Hepatocyte (in vitro differentiated cells): ENCODE measurements at regions not wholly inside any gene's neighbourhood (a gene's known extent, or its start where the extent isn't known, plus 50 kb on each side); places are given as distances from the start of the nearest gene placed in this dataset.
"Not testable (repeated sequence)": the region's sequence is repeated elsewhere in the genome, so short reads cannot be mapped to it uniquely, and the experiment has no call there.

ENCODE experiments used
- DNase-seq: peaks from one replicate; pipeline ENCODE4 v3.0.0-alpha.2; 2016; ENCODE audit warnings: low spot score
- H2AFZ ChIP-seq: fragments of 200-600 bp; sonication (generic); 2 replicates; pipeline ENCODE4 v1.6.0; 2016; ENCODE audit warnings: antibody characterized with exemption, mild to moderate bottlenecking
- H3K27ac ChIP-seq: fragments of 200-600 bp; sonication (generic); 2 replicates; pipeline ENCODE4 v1.5.1; 2016; ENCODE audit warnings: mild to moderate bottlenecking
- H3K27me3 ChIP-seq: fragments of 200-600 bp; sonication (generic); 2 replicates; pipeline ENCODE4 v1.6.1; 2016
- H3K36me3 ChIP-seq: fragments of 200-600 bp; sonication (generic); replicated peaks from 2 replicates; pipeline ENCODE4 v1.5.1; 2016; ENCODE audit warnings: low read depth; ENCODE audit not compliant: insufficient read depth
- H3K4me1 ChIP-seq: fragments of 200-600 bp; sonication (generic); 2 replicates; pipeline ENCODE4 v1.5.1; 2016; ENCODE audit warnings: mild to moderate bottlenecking, moderate library complexity; ENCODE audit not compliant: insufficient read depth
- H3K4me2 ChIP-seq: fragments of 200-600 bp; sonication (generic); 2 replicates; pipeline ENCODE4 v1.6.0; 2016
- H3K4me3 ChIP-seq: fragments of 200-600 bp; sonication (generic); 2 replicates; pipeline ENCODE4 v1.5.1; 2016; ENCODE audit warnings: mild to moderate bottlenecking
- H3K79me2 ChIP-seq: fragments of 200-600 bp; sonication (generic); 2 replicates; pipeline ENCODE4 v1.6.0; 2017; ENCODE audit warnings: mild to moderate bottlenecking
- H3K9me2 ChIP-seq: fragments of 200-600 bp; sonication (generic); replicated peaks from 2 replicates; pipeline ENCODE4 v1.6.0; 2017; ENCODE audit warnings: mild to moderate bottlenecking; ENCODE audit not compliant: insufficient read depth
- H3K9me3 ChIP-seq: fragments of 200-600 bp; sonication (generic); 2 replicates; pipeline ENCODE4 v1.5.1; 2016; ENCODE audit warnings: low read depth, mild to moderate bottlenecking
- H4K20me1 ChIP-seq: fragments of 200-600 bp; sonication (generic); 2 replicates; pipeline ENCODE4 v1.6.0; 2016; ENCODE audit warnings: mild to moderate bottlenecking; ENCODE audit not compliant: insufficient read depth, poor library complexity, severe bottlenecking
- CTCF ChIP-seq: fragments of 200-600 bp; sonication (generic); IDR thresholded peaks from 2 replicates; pipeline ENCODE4 v1.5.1; 2016; ENCODE audit warnings: antibody characterized with exemption, mild to moderate bottlenecking; ENCODE audit not compliant: poor library complexity
- EZH2 ChIP-seq: fragments of 200-600 bp; sonication (generic); IDR thresholded peaks from 2 replicates; pipeline ENCODE4 v1.6.1; 2016; ENCODE audit warnings: antibody characterized with exemption, mild to moderate bottlenecking, borderline replicate concordance
- EZH2phosphoT487 ChIP-seq: fragments of 200-600 bp; sonication (generic); IDR thresholded peaks from one replicate; pipeline ENCODE4 v1.6.1; 2018; ENCODE audit warnings: antibody characterized with exemption, mild to moderate bottlenecking, low read depth, moderate library complexity; ENCODE audit not compliant: unreplicated experiment, severe bottlenecking
- whole genome bisulfite sequencing: methylation state at CpG from one replicate; pipeline ENCODE4 v1.1.6; 2016; ENCODE audit warnings: low lambda C conversion rate; ENCODE audit errors: missing lambda C conversion rate; 5-methylcytosine and 5-hydroxymethylcytosine counted together

GRCh38 chr5:100017520-100018262, 517.5 kb upstream of the FAM174A start:
- no peak for DNase-seq
- Histone ChIP-seq H3K36me3 (no peaks in the 10 kb centered on the region), H3K4me3 (no peak overlapping the region), H2AFZ (no peak overlapping the region), H3K27me3 (no peaks in the 10 kb centered on the region), H3K9me3 (no peaks in the 10 kb centered on the region), H3K4me1 (no peaks in the 10 kb centered on the region), H4K20me1 (no peaks in the 10 kb centered on the region), H3K9me2 (no peaks in the 10 kb centered on the region), H3K4me2 (no peak overlapping the region), H3K79me2 (no peaks in the 10 kb centered on the region), H3K27ac (no peak overlapping the region)
- WGBS: 79% methylated on average over 6 of the region's 6 CpGs
- no peak for TF ChIP-seq CTCF
- no peak for TF ChIP-seq EZH2phosphoT487
- TF ChIP-seq EZH2: no peak

GRCh38 chr5:100013305-100013704, 521.9 kb upstream of the FAM174A start:
- not testable (repeated sequence) for H3K79me2 ChIP-seq, DNase-seq, H3K4me1 ChIP-seq, H3K36me3 ChIP-seq, H3K9me2 ChIP-seq, H3K4me3 ChIP-seq, H3K9me3 ChIP-seq, H3K27ac ChIP-seq, H3K4me2 ChIP-seq, H4K20me1 ChIP-seq, H2AFZ ChIP-seq, H3K27me3 ChIP-seq
- WGBS: 96% methylated on average over 4 of the region's 4 CpGs

GRCh38 chr5:100011160-100011559, 524.0 kb upstream of the FAM174A start:
- H4K20me1 ChIP-seq, H2AFZ ChIP-seq, H3K4me2 ChIP-seq, H3K9me3 ChIP-seq, H3K9me2 ChIP-seq, H3K4me3 ChIP-seq, H3K79me2 ChIP-seq, H3K27me3 ChIP-seq, H3K4me1 ChIP-seq, DNase-seq, H3K27ac ChIP-seq, H3K36me3 ChIP-seq: not testable (repeated sequence)
- 94% methylated on average over 10 of the region's 10 CpGs for WGBS

- Histone ChIP-seq H2AFZ (no peak overlapping the region), H3K4me2 (no peak overlapping the region), H3K27me3 (no peaks in the 10 kb centered on the region), H3K79me2 (no peaks in the 10 kb centered on the region), H3K36me3 (no peaks in the 10 kb centered on the region), H3K9me2 (no peaks in the 10 kb centered on the region), H4K20me1 (no peaks in the 10 kb centered on the region), H3K27ac (no peak overlapping the region), H3K9me3 (no peaks in the 10 kb centered on the region), H3K4me1 (no peaks in the 10 kb centered on the region), H3K4me3 (no peak overlapping the region)
- DNase-seq: no peak
- no peak for TF ChIP-seq EZH2phosphoT487
- no peak for TF ChIP-seq CTCF
- TF ChIP-seq EZH2: no peak
Observed at GRCh38 chr5:100004969-100005368, 530.2 kb upstream of the FAM174A start.

GRCh38 chr5:99998319-99998718, 536.9 kb upstream of the FAM174A start:
- no peak for TF ChIP-seq EZH2phosphoT487
- TF ChIP-seq CTCF: no peak
- no peak for TF ChIP-seq EZH2
- WGBS: 64% methylated on average over 2 of the region's 2 CpGs
- Histone ChIP-seq H3K27ac (no peak overlapping the region), H3K9me2 (no peaks in the 10 kb centered on the region), H3K79me2 (no peaks in the 10 kb centered on the region), H3K4me1 (no peaks in the 10 kb centered on the region), H4K20me1 (no peaks in the 10 kb centered on the region), H3K4me2 (no peak overlapping the region), H3K9me3 (no peaks in the 10 kb centered on the region), H3K27me3 (no peaks in the 10 kb centered on the region), H2AFZ (no peak overlapping the region), H3K4me3 (no peak overlapping the region), H3K36me3 (no peaks in the 10 kb centered on the region)
- no peak for DNase-seq
